Muscle layer of colon (tissue), 2 donors: ENCODE measurements at regions not wholly inside any gene's neighbourhood (a gene's known extent, or its start where the extent isn't known, plus 50 kb on each side); places are given as distances from the start of the nearest gene placed in this dataset.
A peak's percentile ranks its signal among the peaks of the same experiment; 100 is the strongest.

Source experiments
- H3K27ac ChIP-seq: one replicate; pipeline ENCODE4 v1.7.0; 2013; ENCODE audit warnings: low read depth, mild to moderate bottlenecking, low read length, moderate library complexity
- H3K27me3 ChIP-seq, 2 donors: one replicate each; pipeline ENCODE4 v1.7.0; 2013; ENCODE audit warnings: low read length in 2 of 2, mild to moderate bottlenecking in 2 of 2; ENCODE audit not compliant: insufficient read depth in 2 of 2, control insufficient read depth in 1 of 2
- H3K36me3 ChIP-seq: one replicate; pipeline ENCODE4 v1.7.0; 2013; ENCODE audit warnings: mild to moderate bottlenecking, low read length; ENCODE audit not compliant: insufficient read depth
- H3K4me1 ChIP-seq: one replicate; pipeline ENCODE4 v1.7.0; 2013; ENCODE audit warnings: mild to moderate bottlenecking, low read length; ENCODE audit not compliant: insufficient read depth
- H3K4me3 ChIP-seq, 2 donors: one replicate each; pipeline ENCODE4 v1.7.0; 2013; ENCODE audit warnings: low read length in 2 of 2, low read depth in 1 of 2, mild to moderate bottlenecking in 1 of 2, moderate library complexity in 1 of 2
- H3K9ac ChIP-seq: one replicate; pipeline ENCODE4 v1.7.0; 2013; ENCODE audit warnings: low read length
- H3K9me3 ChIP-seq: one replicate; pipeline ENCODE4 v1.7.0; 2013; ENCODE audit warnings: mild to moderate bottlenecking, low read length
- donor health status: abdominal sarcoma.
- donor health status: Adenocarcinoma of cecum.

GRCh38 chr15:70266412-70267121 is 168.8 kb upstream of the TLE3 start:
- Histone ChIP-seq H3K27ac (no peak overlapping the region), H3K9me3 (no peaks in the 10 kb centered on the region), H3K9ac (no peak overlapping the region), H3K36me3 (no peaks in the 10 kb centered on the region), H3K4me3 (no peak overlapping the region), H3K27me3 (no peaks in the 10 kb centered on the region), H3K4me1 (peaks cover 69% of the 10 kb centered on the region)

DNA sequence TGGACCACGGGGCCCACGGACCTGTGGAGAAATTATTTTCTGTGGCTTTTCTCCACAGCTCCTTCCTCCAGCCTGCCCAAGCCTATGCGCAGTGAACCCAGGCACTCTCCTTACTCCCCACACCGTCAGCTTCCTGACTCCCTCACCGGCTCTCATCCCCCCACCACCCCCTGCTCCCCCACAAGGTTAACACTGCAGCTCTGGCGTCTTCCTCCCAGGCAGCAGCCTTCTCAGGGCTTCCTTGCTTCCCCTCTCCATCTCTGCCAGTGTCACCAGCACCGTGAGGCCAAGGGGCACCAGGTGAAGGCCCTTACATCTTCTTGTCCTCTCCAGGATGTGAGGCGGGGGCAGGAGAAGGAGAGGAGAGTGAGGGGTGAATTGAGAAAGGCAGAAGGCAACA is 168.3 kb upstream of the TLE3 start:
- Histone ChIP-seq H3K27me3 (no peaks in the 10 kb centered on the region), H3K36me3 (no peaks in the 10 kb centered on the region), H3K9ac (no peak overlapping the region), H3K4me3 (no peak overlapping the region), H3K9me3 (no peaks in the 10 kb centered on the region), H3K27ac (no peak overlapping the region), H3K4me1 (peaks cover 64% of the 10 kb centered on the region)

GRCh38 chr15:70265466-70265978 is 167.8 kb upstream of the TLE3 start:
- Histone ChIP-seq H3K27ac (no peak overlapping the region), H3K4me3 (no peak overlapping the region), H3K36me3 (no peaks in the 10 kb centered on the region), H3K4me1 (peaks cover 59% of the 10 kb centered on the region), H3K9ac (no peak overlapping the region), H3K27me3 (no peaks in the 10 kb centered on the region), H3K9me3 (no peaks in the 10 kb centered on the region)

GRCh38 chr15:70264738-70265465 is 167.2 kb upstream of the TLE3 start:
- H3K4me3 ChIP-seq = no peak overlapping the region
- H3K4me1 ChIP-seq = peaks cover 53% of the 10 kb centered on the region
- H3K9me3 ChIP-seq = no peaks in the 10 kb centered on the region
- no peaks in the 10 kb centered on the region for H3K36me3 ChIP-seq
- H3K27ac ChIP-seq = peak overlapping the region; percentile 65
- H3K9ac ChIP-seq = no peak overlapping the region
- H3K27me3 ChIP-seq = no peaks in the 10 kb centered on the region

- Histone ChIP-seq H3K36me3 (no peaks in the 10 kb centered on the region), H3K9me3 (no peaks in the 10 kb centered on the region), H3K27me3 (no peaks in the 10 kb centered on the region), H3K27ac (peak overlapping the region; percentile 65), H3K9ac (no peak overlapping the region), H3K4me1 (peaks cover 49% of the 10 kb centered on the region), H3K4me3 (peak overlapping the region in 1 of 2 donors; percentile 6)
Measured at GRCh38 chr15:70264014-70264582, 166.4 kb upstream of the TLE3 start.

GRCh38 chr15:70262591-70263274 is 165.0 kb upstream of the TLE3 start:
- H3K9ac ChIP-seq = no peak overlapping the region
- H3K9me3 ChIP-seq = no peaks in the 10 kb centered on the region
- no peaks in the 10 kb centered on the region for H3K27me3 ChIP-seq
- H3K27ac ChIP-seq = no peak overlapping the region
- no peak overlapping the region for H3K4me3 ChIP-seq
- no peaks in the 10 kb centered on the region for H3K36me3 ChIP-seq
- peaks cover 53% of the 10 kb centered on the region for H3K4me1 ChIP-seq

GRCh38 chr15:70262171-70262570 is 164.5 kb upstream of the TLE3 start:
- Histone ChIP-seq H3K36me3 (no peaks in the 10 kb centered on the region), H3K9me3 (no peaks in the 10 kb centered on the region), H3K4me1 (peaks cover 53% of the 10 kb centered on the region), H3K27me3 (no peaks in the 10 kb centered on the region), H3K4me3 (no peak overlapping the region), H3K9ac (no peak overlapping the region), H3K27ac (no peak overlapping the region)

GRCh38 chr15:70261083-70261482 is 163.4 kb upstream of the TLE3 start:
- H3K9me3 ChIP-seq = no peaks in the 10 kb centered on the region
- H3K4me3 ChIP-seq = no peak overlapping the region
- H3K36me3 ChIP-seq = no peaks in the 10 kb centered on the region
- no peak overlapping the region for H3K27ac ChIP-seq
- no peak overlapping the region for H3K9ac ChIP-seq
- no peaks in the 10 kb centered on the region for H3K27me3 ChIP-seq
- H3K4me1 ChIP-seq = peaks cover 42% of the 10 kb centered on the region

- peaks cover 42% of the 10 kb centered on the region for H3K4me1 ChIP-seq
- no peaks in the 10 kb centered on the region for H3K36me3 ChIP-seq
- H3K4me3 ChIP-seq = no peak overlapping the region
- H3K27me3 ChIP-seq = no peaks in the 10 kb centered on the region
- H3K9me3 ChIP-seq = no peaks in the 10 kb centered on the region
- H3K9ac ChIP-seq = no peak overlapping the region
- H3K27ac ChIP-seq = no peak overlapping the region
Measured at GRCh38 chr15:70260580-70260979, 162.9 kb upstream of the TLE3 start.

- H3K4me1 ChIP-seq = peaks cover 37% of the 10 kb centered on the region
Measured at GRCh38 chr15:70259640-70260508, 162.2 kb upstream of the TLE3 start.

More at GRCh38 chr15:70259640-70260508, 162.2 kb upstream of the TLE3 start:
- H3K9me3 ChIP-seq = no peaks in the 10 kb centered on the region
- H3K36me3 ChIP-seq = no peaks in the 10 kb centered on the region
- no peaks in the 10 kb centered on the region for H3K27me3 ChIP-seq
- H3K27ac ChIP-seq = no peak overlapping the region
- H3K4me3 ChIP-seq = no peak overlapping the region
- no peak overlapping the region for H3K9ac ChIP-seq
